Smooth muscle cell (in vitro differentiated cells): ENCODE measurements at regions not wholly inside any gene's neighbourhood (a gene's known extent, or its start where the extent isn't known, plus 50 kb on each side); places are given as distances from the start of the nearest gene placed in this dataset.

Experiments used
- DNase-seq: peaks from one replicate; lab custom pipeline; 2025; ENCODE audit not compliant: unreplicated experiment; lab: John Stamatoyannopoulos, UW
- H2AFZ ChIP-seq: fragments of 200-600 bp; sonication (generic); 2 replicates; pipeline ENCODE4 v1.6.0; 2016; ENCODE audit warnings: antibody characterized with exemption, low read depth, mild to moderate bottlenecking
- H3F3A ChIP-seq: fragments of 200-600 bp; sonication (generic); 2 replicates; pipeline ENCODE4 v1.6.0; 2017; ENCODE audit warnings: antibody characterized with exemption, low read depth
- H3K27ac ChIP-seq: fragments of 200-600 bp; sonication (generic); 2 replicates; pipeline ENCODE4 v1.5.1; 2016; ENCODE audit warnings: low read depth, mild to moderate bottlenecking
- H3K27me3 ChIP-seq: fragments of 200-600 bp; sonication (generic); 2 replicates; pipeline ENCODE4 v1.6.1; 2016; ENCODE audit warnings: low read depth, mild to moderate bottlenecking
- H3K36me3 ChIP-seq: fragments of 200-600 bp; sonication (generic); 2 replicates; pipeline ENCODE4 v1.5.1; 2016; ENCODE audit warnings: low read depth
- H3K4me1 ChIP-seq: fragments of 200-600 bp; sonication (generic); 2 replicates; pipeline ENCODE4 v1.5.1; 2016; ENCODE audit warnings: low read depth
- H3K4me2 ChIP-seq: fragments of 200-600 bp; sonication (generic); 2 replicates; pipeline ENCODE4 v1.6.0; 2016; ENCODE audit warnings: mild to moderate bottlenecking
- H3K4me3 ChIP-seq: fragments of 200-600 bp; sonication (generic); 2 replicates; pipeline ENCODE4 v1.5.1; 2016; ENCODE audit warnings: mild to moderate bottlenecking
- H3K79me2 ChIP-seq: fragments of 200-600 bp; sonication (generic); 2 replicates; pipeline ENCODE4 v1.6.0; 2016; ENCODE audit warnings: low read depth, mild to moderate bottlenecking
- H3K9ac ChIP-seq: fragments of 200-600 bp; sonication (generic); 2 replicates; pipeline ENCODE4 v1.6.0; 2016; ENCODE audit warnings: low read depth
- H3K9me3 ChIP-seq: fragments of 200-600 bp; sonication (generic); replicated peaks from 2 replicates; pipeline ENCODE4 v1.5.1; 2016; ENCODE audit warnings: low read depth
- H4K20me1 ChIP-seq: fragments of 200-600 bp; sonication (generic); 2 replicates; pipeline ENCODE4 v1.6.0; 2016; ENCODE audit warnings: low read depth
- WGBS: methylation state at CpG from one replicate; pipeline ENCODE4 v1.1.7; 2016; ENCODE audit warnings: low lambda C conversion rate; 5-methylcytosine and 5-hydroxymethylcytosine counted together
- TF ChIP-seq, protein P1 (sequence below): fragments of 200-600 bp; sonication (generic); IDR thresholded peaks from 2 replicates; pipeline ENCODE4 v1.5.1; 2017; ENCODE audit warnings: borderline replicate concordance, mild to moderate bottlenecking, antibody characterized with exemption; ENCODE audit not compliant: insufficient read depth, poor library complexity, severe bottlenecking

DNA sequence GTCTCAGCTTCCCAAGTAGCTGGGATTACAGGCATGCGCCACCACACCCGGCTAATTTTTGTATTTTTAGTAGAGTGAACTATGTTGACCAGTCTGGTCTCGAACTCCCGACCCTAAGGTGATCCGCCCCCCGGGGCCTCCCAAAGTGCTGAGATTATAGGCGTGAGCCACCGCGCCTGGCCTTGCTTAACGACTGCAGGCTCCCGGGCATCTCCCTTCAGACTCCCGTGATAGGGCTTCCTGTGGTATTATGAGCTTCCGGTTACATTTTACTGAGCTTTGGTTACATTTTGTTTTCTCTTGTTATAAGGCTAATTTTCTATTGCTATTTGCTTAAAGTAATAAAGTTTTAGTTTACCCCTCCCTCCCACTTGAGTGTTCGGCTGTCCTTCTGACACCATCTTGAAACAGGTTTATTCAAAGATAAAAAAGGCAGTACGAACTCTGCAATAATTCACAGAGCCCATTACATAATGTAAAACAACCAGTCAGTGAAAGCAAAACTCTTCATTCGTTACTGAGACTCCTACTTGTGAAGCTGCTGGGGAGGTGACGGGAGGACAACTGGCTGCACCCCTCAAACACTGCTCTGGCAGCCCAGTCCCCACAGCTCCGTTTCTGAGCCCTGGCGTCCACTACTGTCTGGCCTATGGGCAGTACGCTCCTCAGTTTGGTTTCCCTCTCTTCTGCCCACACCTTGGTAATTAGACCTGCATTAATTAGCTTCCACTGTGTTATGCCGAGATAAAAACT, 795.7 kb upstream of the SLIT2 start:
- Histone ChIP-seq H4K20me1 (no peaks in the 10 kb centered on the region), H3K9ac (no peak overlapping the region), H3K4me3 (no peak overlapping the region), H3K27ac (no peak overlapping the region), H3K27me3 (no peaks in the 10 kb centered on the region), H3F3A (no peaks in the 10 kb centered on the region), H3K4me1 (no peaks in the 10 kb centered on the region), H2AFZ (no peak overlapping the region), H3K4me2 (no peak overlapping the region), H3K9me3 (no peaks in the 10 kb centered on the region), H3K36me3 (no peaks in the 10 kb centered on the region), H3K79me2 (no peaks in the 10 kb centered on the region)
- WGBS: 94% methylated on average over 21 of the region's 21 CpGs
- DNase-seq: no peak
- TF ChIP-seq, protein P1, sequence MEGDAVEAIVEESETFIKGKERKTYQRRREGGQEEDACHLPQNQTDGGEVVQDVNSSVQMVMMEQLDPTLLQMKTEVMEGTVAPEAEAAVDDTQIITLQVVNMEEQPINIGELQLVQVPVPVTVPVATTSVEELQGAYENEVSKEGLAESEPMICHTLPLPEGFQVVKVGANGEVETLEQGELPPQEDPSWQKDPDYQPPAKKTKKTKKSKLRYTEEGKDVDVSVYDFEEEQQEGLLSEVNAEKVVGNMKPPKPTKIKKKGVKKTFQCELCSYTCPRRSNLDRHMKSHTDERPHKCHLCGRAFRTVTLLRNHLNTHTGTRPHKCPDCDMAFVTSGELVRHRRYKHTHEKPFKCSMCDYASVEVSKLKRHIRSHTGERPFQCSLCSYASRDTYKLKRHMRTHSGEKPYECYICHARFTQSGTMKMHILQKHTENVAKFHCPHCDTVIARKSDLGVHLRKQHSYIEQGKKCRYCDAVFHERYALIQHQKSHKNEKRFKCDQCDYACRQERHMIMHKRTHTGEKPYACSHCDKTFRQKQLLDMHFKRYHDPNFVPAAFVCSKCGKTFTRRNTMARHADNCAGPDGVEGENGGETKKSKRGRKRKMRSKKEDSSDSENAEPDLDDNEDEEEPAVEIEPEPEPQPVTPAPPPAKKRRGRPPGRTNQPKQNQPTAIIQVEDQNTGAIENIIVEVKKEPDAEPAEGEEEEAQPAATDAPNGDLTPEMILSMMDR: no peak

DNA sequence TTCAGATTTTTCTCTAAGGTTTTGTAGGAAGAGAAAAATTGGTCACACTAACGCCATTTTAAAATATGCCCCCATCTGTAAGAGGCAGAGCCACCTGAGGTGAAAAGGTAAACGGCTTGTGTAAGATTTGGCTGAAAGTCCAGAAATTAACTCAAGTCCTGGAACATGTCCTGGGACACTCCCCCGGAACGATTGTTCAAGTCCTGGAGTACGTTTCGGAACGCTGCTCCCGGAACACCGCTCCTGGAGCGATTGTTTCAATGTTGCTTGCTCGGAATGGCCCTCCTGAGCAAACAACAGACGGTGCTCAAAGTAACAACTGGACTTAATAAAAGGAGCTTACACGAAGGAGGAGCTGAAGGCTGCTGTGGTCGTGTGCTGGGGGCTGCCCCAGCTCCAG, 796.5 kb upstream of the SLIT2 start:
- Histone ChIP-seq H3K36me3 (no peaks in the 10 kb centered on the region), H4K20me1 (no peaks in the 10 kb centered on the region), H3K4me3 (no peak overlapping the region), H3F3A (no peaks in the 10 kb centered on the region), H3K27ac (no peak overlapping the region), H3K9ac (no peak overlapping the region), H3K9me3 (no peaks in the 10 kb centered on the region), H2AFZ (no peak overlapping the region), H3K4me1 (no peaks in the 10 kb centered on the region), H3K27me3 (no peaks in the 10 kb centered on the region), H3K79me2 (no peaks in the 10 kb centered on the region), H3K4me2 (no peak overlapping the region)
- no peak for DNase-seq
- TF ChIP-seq, protein P1: no peak
- WGBS: 95% methylated on average over 14 of the region's 14 CpGs

DNA sequence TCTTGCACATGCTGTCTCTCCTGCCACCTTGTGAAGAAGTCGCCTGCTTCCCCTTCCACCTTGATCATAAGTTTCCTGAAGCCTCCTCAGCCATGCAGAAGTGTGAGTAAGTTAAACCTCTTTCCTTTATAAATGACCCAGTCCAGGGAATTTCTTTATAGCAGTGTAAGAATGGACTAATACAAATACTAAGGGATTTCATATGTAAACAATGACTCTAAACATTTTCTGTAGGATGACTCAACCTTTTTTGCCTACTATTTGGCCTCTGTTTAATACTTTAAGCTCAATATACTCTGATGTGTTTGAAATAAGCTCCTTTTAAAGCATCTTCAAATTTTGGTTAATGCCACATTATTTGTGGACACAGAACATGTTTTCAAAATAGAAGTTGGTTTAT, 813.5 kb upstream of the SLIT2 start:
- Histone ChIP-seq H4K20me1 (no peaks in the 10 kb centered on the region), H3K9ac (no peak overlapping the region)
- 100% methylated on average over 1 of the region's 1 CpG for WGBS

More for the DNA sequence above, 813.5 kb upstream of the SLIT2 start:
- no peak overlapping the region for H2AFZ ChIP-seq
- H3K36me3 ChIP-seq: no peaks in the 10 kb centered on the region
- H3K4me3 ChIP-seq: no peak overlapping the region
- TF ChIP-seq, protein P1: no peak
- peaks cover 3% of the 10 kb centered on the region for H3K9me3 ChIP-seq
- no peak overlapping the region for H3K4me2 ChIP-seq
- no peak overlapping the region for H3K27ac ChIP-seq
- DNase-seq: no peak
- no peaks in the 10 kb centered on the region for H3F3A ChIP-seq
- H3K4me1 ChIP-seq: no peaks in the 10 kb centered on the region
- H3K79me2 ChIP-seq: no peaks in the 10 kb centered on the region
- H3K27me3 ChIP-seq: no peaks in the 10 kb centered on the region
